ENCODE measurements at regions not wholly inside any gene's neighbourhood (a gene's known extent, or its start where the extent isn't known, plus 50 kb on each side); places are given as distances from the start of the nearest gene placed in this dataset.
A peak's percentile ranks its signal among the peaks of the same experiment; 100 is the strongest.
"Not testable (repeated sequence)": the region's sequence is repeated elsewhere in the genome, so short reads cannot be mapped to it uniquely, and the experiment has no call there.

- Histone ChIP-seq H3K27ac (ENCODE audit: insufficient read depth, low read length) (no peak overlapping the region), H3K4me2 (ENCODE audit: extremely low read depth, insufficient read depth, low read length) (no peak overlapping the region), H3K9ac (ENCODE audit: insufficient read depth, low read length) (no peak overlapping the region)
Observed at GRCh38 chr6:106857771-106858652, 116.5 kb downstream of the CD24 start.

GRCh38 chr6:106857310-106857709 lies 117.2 kb downstream of the CD24 start:
- not testable (repeated sequence) for H3K9ac ChIP-seq (ENCODE audit: insufficient read depth, low read length); H3K36me3 ChIP-seq (ENCODE audit: control insufficient read depth, insufficient read depth, low read length); H3K27me3 ChIP-seq (ENCODE audit: control insufficient read depth, insufficient read depth, low read length); H3K9me3 ChIP-seq (ENCODE audit: control insufficient read depth, insufficient read depth, low read depth, low read length); H2AFZ ChIP-seq (ENCODE audit: low read length); H3K4me3 ChIP-seq (replicated peaks in 1 of 4; ENCODE audit: control extremely low read depth in 1 of 4, insufficient read depth in 1 of 4, low read depth in 3 of 4, low read length in 4 of 4); H4K20me1 ChIP-seq (ENCODE audit: control insufficient read depth, extremely low read depth, insufficient read depth, low read length); H3K79me2 ChIP-seq (ENCODE audit: control insufficient read depth, insufficient read depth, low read length); H3K27ac ChIP-seq (ENCODE audit: insufficient read depth, low read length); DNase-seq (ENCODE audit: low read depth in 2 of 2); H3K4me1 ChIP-seq (ENCODE audit: control insufficient read depth, extremely low read depth, insufficient read depth, low read length); H3K4me2 ChIP-seq (ENCODE audit: extremely low read depth, insufficient read depth, low read length)

More at GRCh38 chr6:106857771-106858652, 116.5 kb downstream of the CD24 start:
- Histone ChIP-seq H2AFZ (ENCODE audit: low read length) (no peak overlapping the region), H3K27me3 (ENCODE audit: control insufficient read depth, insufficient read depth, low read length) (no peaks in the 10 kb centered on the region), H3K4me1 (ENCODE audit: control insufficient read depth, extremely low read depth, insufficient read depth, low read length) (no peaks in the 10 kb centered on the region), H3K9me3 (ENCODE audit: control insufficient read depth, insufficient read depth, low read depth, low read length) (no peaks in the 10 kb centered on the region), H3K79me2 (ENCODE audit: control insufficient read depth, insufficient read depth, low read length) (no peaks in the 10 kb centered on the region), H3K4me3 (replicated peaks in 1 of 4; ENCODE audit: control extremely low read depth in 1 of 4, insufficient read depth in 1 of 4, low read depth in 3 of 4, low read length in 4 of 4) (no peak overlapping the region), H4K20me1 (ENCODE audit: control insufficient read depth, extremely low read depth, insufficient read depth, low read length) (no peaks in the 10 kb centered on the region), H3K36me3 (ENCODE audit: control insufficient read depth, insufficient read depth, low read length) (no peaks in the 10 kb centered on the region)
- TF ChIP-seq EZH2 (IDR thresholded peaks at IDR 0.05; ENCODE audit: low read length, missing control alignments) (no peak), CTCF (conservative IDR thresholded peaks at IDR 0.05 in 1 of 2, IDR thresholded peaks at IDR 0.05 in 1 of 2; ENCODE audit: low read depth in 1 of 2, low read length in 2 of 2) (no peak)
- DNase-seq (ENCODE audit: low read depth in 2 of 2), result no peak

GRCh38 chr6:106856227-106856874 lies 118.2 kb downstream of the CD24 start:
- TF ChIP-seq CTCF (conservative IDR thresholded peaks at IDR 0.05 in 1 of 2, IDR thresholded peaks at IDR 0.05 in 1 of 2; ENCODE audit: low read depth in 1 of 2, low read length in 2 of 2), result no peak
- no peak for TF ChIP-seq EZH2 (IDR thresholded peaks at IDR 0.05; ENCODE audit: low read length, missing control alignments)
- no peaks in the 10 kb centered on the region for H3K27me3 ChIP-seq (ENCODE audit: control insufficient read depth, insufficient read depth, low read length)
- peak in 1 of 2 donors; percentile 27 for DNase-seq (ENCODE audit: low read depth in 2 of 2)
- no peak overlapping the region for H3K4me2 ChIP-seq (ENCODE audit: extremely low read depth, insufficient read depth, low read length)
- no peaks in the 10 kb centered on the region for H3K36me3 ChIP-seq (ENCODE audit: control insufficient read depth, insufficient read depth, low read length)
- no peaks in the 10 kb centered on the region for H3K9me3 ChIP-seq (ENCODE audit: control insufficient read depth, insufficient read depth, low read depth, low read length)
- no peak overlapping the region for H3K27ac ChIP-seq (ENCODE audit: insufficient read depth, low read length)
- H3K9ac ChIP-seq (ENCODE audit: insufficient read depth, low read length), result no peak overlapping the region
- H3K4me1 ChIP-seq (ENCODE audit: control insufficient read depth, extremely low read depth, insufficient read depth, low read length), result no peaks in the 10 kb centered on the region
- H3K4me3 ChIP-seq (replicated peaks in 1 of 4; ENCODE audit: control extremely low read depth in 1 of 4, insufficient read depth in 1 of 4, low read depth in 3 of 4, low read length in 4 of 4), result no peak overlapping the region
- H3K79me2 ChIP-seq (ENCODE audit: control insufficient read depth, insufficient read depth, low read length), result no peaks in the 10 kb centered on the region
- H4K20me1 ChIP-seq (ENCODE audit: control insufficient read depth, extremely low read depth, insufficient read depth, low read length), result no peaks in the 10 kb centered on the region
- H2AFZ ChIP-seq (ENCODE audit: low read length), result no peak overlapping the region
